A549 (cell line): ENCODE measurements at regions not wholly inside any gene's neighbourhood (a gene's known extent, or its start where the extent isn't known, plus 50 kb on each side); places are given as distances from the start of the nearest gene placed in this dataset.

Source experiments
- ATAC-seq, 2 experiments: fragments of 200-7000 bp in 1 of 2; fragments of >200 bp in 1 of 2; cut with Nextera tagmentation in 1 of 2; cut with Tn5 transposase in 1 of 2; 3 replicates each; pipeline versions ENCODE4 v1.8.0 to v1.9.1; 2018 to 2020; ENCODE audit warnings: mild to moderate bottlenecking in 1 of 2, moderate library complexity in 1 of 2
- CTCF ChIA-PET: fragments of 300-600 bp; sonication (Branson Sonifier 250); formaldehyde crosslinking; extraction: SDS; loops from one replicate; lab custom pipeline; 2021; ENCODE audit warnings: antibody characterized with exemption, inconsistent platforms; lab: Yijun Ruan, JAX
- POLR2A ChIA-PET: fragments of 350-600 bp; formaldehyde crosslinking; extraction: SDS; loops from one replicate; lab custom pipeline; 2021; ENCODE audit warnings: antibody characterized with exemption, inconsistent platforms; lab: Yijun Ruan, JAX
- DNase-seq, 2 experiments: peaks; one replicate each; pipeline versions ENCODE4 v3.0.0 to v3.0.0-alpha.2; 2011 to 2016; ENCODE audit warnings: low read depth in 1 of 2, low spot score in 1 of 2
- FAIRE-seq: peaks from 2 replicates; lab custom pipeline; 2011; peaks lifted over from hg19 to GRCh38; lab: Jason Lieb, UNC
- H3K27ac ChIP-seq, 2 experiments: fragments of >200 bp; sonication (Bioruptor Twin); formaldehyde crosslinking; 3 replicates each; pipeline ENCODE4 v1.5.1; 2016 to 2017
- H3K4me1 ChIP-seq: fragments of >200 bp; sonication (Bioruptor Twin); formaldehyde crosslinking; 3 replicates; pipeline ENCODE4 v1.6.1; 2016
- H3K4me2 ChIP-seq: fragments of >200 bp; sonication (Bioruptor Twin); formaldehyde crosslinking; 3 replicates; pipeline ENCODE4 v1.6.1; 2016
- H3K4me3 ChIP-seq: fragments of >200 bp; sonication (Bioruptor Twin); formaldehyde crosslinking; 3 replicates; pipeline ENCODE4 v1.5.1; 2016
- H3K9me3 ChIP-seq: fragments of >200 bp; sonication (Bioruptor Twin); formaldehyde crosslinking; 3 replicates; pipeline ENCODE4 v1.6.1; 2016
- BHLHE40 ChIP-seq: IDR thresholded peaks from 2 replicates; pipeline ENCODE4 v1.6.1; 2012; ENCODE audit warnings: low read depth, low read length, inconsistent platforms
- CBX2 ChIP-seq: fragments of 200-600 bp; sonication (generic); IDR thresholded peaks from 2 replicates; pipeline ENCODE4 v1.6.1; 2016; ENCODE audit warnings: low read depth, mild to moderate bottlenecking, borderline replicate concordance
- CBX8 ChIP-seq: fragments of 200-600 bp; sonication (generic); IDR thresholded peaks from 2 replicates; pipeline ENCODE4 v1.6.1; 2016
- EHMT2 ChIP-seq: fragments of 200-600 bp; sonication (generic); IDR thresholded peaks from 2 replicates; pipeline ENCODE4 v1.6.1; 2016; ENCODE audit warnings: antibody characterized with exemption, low read depth, mild to moderate bottlenecking, moderate library complexity
- EP300 ChIP-seq, 2 experiments: fragments of >200 bp; sonication (Bioruptor Twin); formaldehyde crosslinking; IDR thresholded peaks; 2 replicates in 1 of 2; 3 replicates in 1 of 2; pipeline ENCODE4 v1.6.1; 2016 to 2017
- FOSL2 ChIP-seq, 2 experiments: fragments of 450-650 bp in 1 of 2; fragments of >200 bp in 1 of 2; sonication (Bioruptor Twin) in 1 of 2; formaldehyde crosslinking; IDR thresholded peaks; 2 replicates each; pipeline versions ENCODE4 v1.5.0 to v1.6.1; 2016 to 2020; ENCODE audit warnings: mild to moderate bottlenecking in 1 of 2, moderate library complexity in 1 of 2
- HDAC2 ChIP-seq: fragments of 200-600 bp; sonication (generic); IDR thresholded peaks from 2 replicates; pipeline ENCODE4 v1.6.1; 2016
- HMGXB4 ChIP-seq: fragments of 250-450 bp; sonication (Bioruptor Pico); IDR thresholded peaks from 2 replicates; pipeline ENCODE4 v1.5.0; 2021; ENCODE audit warnings: mild to moderate bottlenecking, moderate library complexity, borderline replicate concordance
- HOXA7 ChIP-seq: fragments of 250-450 bp; sonication (Bioruptor Pico); IDR thresholded peaks from 2 replicates; pipeline ENCODE4 v1.5.0; 2020; ENCODE audit warnings: mild to moderate bottlenecking, moderate library complexity
- HOXB13 ChIP-seq: fragments of 250-450 bp; sonication (Bioruptor Pico); IDR thresholded peaks from 2 replicates; pipeline ENCODE4 v1.5.0; 2020; ENCODE audit warnings: low read depth, mild to moderate bottlenecking, moderate library complexity
- HOXB5 ChIP-seq: fragments of 250-450 bp; sonication (Bioruptor Pico); IDR thresholded peaks from 2 replicates; pipeline ENCODE4 v1.5.0; 2020; ENCODE audit warnings: mild to moderate bottlenecking, moderate library complexity
- KDM1A ChIP-seq: fragments of 200-600 bp; sonication (generic); IDR thresholded peaks from 2 replicates; pipeline ENCODE4 v1.6.1; 2016; ENCODE audit warnings: low read depth, mild to moderate bottlenecking
- PBX3 ChIP-seq: IDR thresholded peaks from 2 replicates; pipeline ENCODE4 v1.6.1; 2012
- PHF8 ChIP-seq: fragments of 200-600 bp; sonication (generic); IDR thresholded peaks from 2 replicates; pipeline ENCODE4 v1.6.1; 2016; ENCODE audit warnings: low read depth, mild to moderate bottlenecking, antibody characterized with exemption, moderate library complexity, borderline replicate concordance
- POLR2A ChIP-seq: IDR thresholded peaks from 2 replicates; pipeline ENCODE4 v1.6.1; 2012; ENCODE audit warnings: mild to moderate bottlenecking, low read length
- RAD21 ChIP-seq, 2 experiments: fragments of >200 bp in 1 of 2; sonication (Bioruptor Twin) in 1 of 2; formaldehyde crosslinking in 1 of 2; IDR thresholded peaks in 1 of 2; conservative IDR thresholded peaks in 1 of 2; 2 replicates in 1 of 2; 3 replicates in 1 of 2; pipeline ENCODE4 v1.6.1; 2012 to 2018; ENCODE audit warnings: inconsistent platforms in 1 of 2
- RCOR1 ChIP-seq: fragments of 150-350 bp; IDR thresholded peaks from 2 replicates; pipeline ENCODE4 v1.6.1; 2014; ENCODE audit warnings: antibody characterized with exemption, low read length, low read depth
- RNF2 ChIP-seq: fragments of 200-600 bp; sonication (generic); IDR thresholded peaks from 2 replicates; pipeline ENCODE4 v1.6.1; 2016; ENCODE audit warnings: low read depth, mild to moderate bottlenecking, antibody characterized with exemption, moderate library complexity, borderline replicate concordance
- SREBF2 ChIP-seq: fragments of 450-650 bp; IDR thresholded peaks from 2 replicates; pipeline ENCODE4 v1.6.1; 2014; ENCODE audit warnings: mild to moderate bottlenecking, moderate library complexity
- TFCP2L1 ChIP-seq: fragments of 250-450 bp; sonication (Bioruptor Pico); IDR thresholded peaks from 2 replicates; pipeline ENCODE4 v1.5.0; 2021; ENCODE audit warnings: mild to moderate bottlenecking
- ZSCAN20 ChIP-seq: fragments of 250-450 bp; sonication (Bioruptor Pico); IDR thresholded peaks from 2 replicates; pipeline ENCODE4 v1.8.0; 2022; ENCODE audit warnings: mild to moderate bottlenecking, moderate library complexity
- WGBS: methylation state at CpG from one replicate; pipeline ENCODE4 v1.1.6; 2017; ENCODE audit errors: missing lambda C conversion rate; 5-methylcytosine and 5-hydroxymethylcytosine counted together
- TF ChIP-seq, protein P1 (sequence below): IDR thresholded peaks from 2 replicates; pipeline ENCODE4 v1.6.1; 2012; ENCODE audit warnings: low read depth, borderline replicate concordance
- TF ChIP-seq, protein P2 (sequence below): fragments of 450-650 bp; IDR thresholded peaks from 2 replicates; pipeline ENCODE4 v1.6.1; 2014; ENCODE audit warnings: antibody characterized with exemption

GRCh38 chr11:29268733-29269132, 748.1 kb downstream of the KCNA4 start:
- H3K4me2 ChIP-seq: peak overlapping the region; percentile 6; the same call in 2 of the 3 replicates
- CTCF ChIA-PET: no interaction called here
- DNase-seq (peak in 1 of 2 experiments; percentile 43), FAIRE-seq (no peak), ATAC-seq (no peak; a peak in 1 of 6 replicates)
- POLR2A ChIA-PET: no interaction called here
- peaks cover 7% of the 10 kb centered on the region; the same call in 1 of the 3 replicates for H3K4me1 ChIP-seq
- TF ChIP-seq HMGXB4 (CRISPR knock-in tag) (no peak), EP300 (IDR thresholded peaks at IDR 0.05) (no peak), PHF8 (no peak), HOXB5 (no peak), RCOR1 (no peak), CBX8 (no peak), EHMT2 (no peak), ZSCAN20 (no peak), PBX3 (no peak), POLR2A (no peak), SREBF2 (no peak), RAD21 (conservative IDR thresholded peaks at IDR 0.05 in 1 of 2, IDR thresholded peaks at IDR 0.05 in 1 of 2) (no peak), FOSL2 (IDR thresholded peaks at IDR 0.05) (no peak), FOSL2 (CRISPR knock-in tag; IDR thresholded peaks at IDR 0.05) (no peak), CBX2 (no peak), BHLHE40 (no peak), HDAC2 (no peak), RNF2 (no peak), HOXB13 (CRISPR knock-in tag) (no peak)
- TF ChIP-seq, protein P1, sequence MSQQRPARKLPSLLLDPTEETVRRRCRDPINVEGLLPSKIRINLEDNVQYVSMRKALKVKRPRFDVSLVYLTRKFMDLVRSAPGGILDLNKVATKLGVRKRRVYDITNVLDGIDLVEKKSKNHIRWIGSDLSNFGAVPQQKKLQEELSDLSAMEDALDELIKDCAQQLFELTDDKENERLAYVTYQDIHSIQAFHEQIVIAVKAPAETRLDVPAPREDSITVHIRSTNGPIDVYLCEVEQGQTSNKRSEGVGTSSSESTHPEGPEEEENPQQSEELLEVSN: no peak
- TF ChIP-seq, protein P2, sequence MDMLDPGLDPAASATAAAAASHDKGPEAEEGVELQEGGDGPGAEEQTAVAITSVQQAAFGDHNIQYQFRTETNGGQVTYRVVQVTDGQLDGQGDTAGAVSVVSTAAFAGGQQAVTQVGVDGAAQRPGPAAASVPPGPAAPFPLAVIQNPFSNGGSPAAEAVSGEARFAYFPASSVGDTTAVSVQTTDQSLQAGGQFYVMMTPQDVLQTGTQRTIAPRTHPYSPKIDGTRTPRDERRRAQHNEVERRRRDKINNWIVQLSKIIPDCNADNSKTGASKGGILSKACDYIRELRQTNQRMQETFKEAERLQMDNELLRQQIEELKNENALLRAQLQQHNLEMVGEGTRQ: no peak
- peak overlapping the region; percentile 9 to 27; a peak in 3 of 6 replicates for H3K27ac ChIP-seq
- H3K9me3 ChIP-seq: no peaks in the 10 kb centered on the region
- WGBS: 63% methylated on average over 2 of the region's 2 CpGs
- H3K4me3 ChIP-seq: no peak overlapping the region

- FAIRE-seq: no peak
- H3K4me1 ChIP-seq: peaks cover 17% of the 10 kb centered on the region
- no peak for ATAC-seq
- TF ChIP-seq KDM1A (no peak), HOXA7 (CRISPR knock-in tag) (no peak), RCOR1 (no peak), RNF2 (no peak), TFCP2L1 (no peak)
- DNase-seq: no peak
- H3K27ac ChIP-seq: no peak overlapping the region
- POLR2A ChIA-PET: no interaction called here
- WGBS: 88% methylated on average over 3 of the region's 3 CpGs
- H3K4me2 ChIP-seq: no peak overlapping the region
- H3K4me3 ChIP-seq: no peak overlapping the region
- no peaks in the 10 kb centered on the region for H3K9me3 ChIP-seq
- CTCF ChIA-PET: interaction anchor here (1.0 kb wide), 1 partner anchor 9 kb away, joined by 3 read pairs; no protein-coding TSS in a partner anchor
Observed at GRCh38 chr11:29265792-29266191, 751.0 kb downstream of the KCNA4 start.
